Inflammatory macrophage (primary cell): ENCODE measurements at regions not wholly inside any gene's neighbourhood (a gene's known extent, or its start where the extent isn't known, plus 50 kb on each side); places are given as distances from the start of the nearest gene placed in this dataset.
A peak's percentile ranks its signal among the peaks of the same experiment; 100 is the strongest.

Experiments
- DNase-seq, 2 donors: peaks; one replicate each; pipeline ENCODE4 v3.0.0-alpha.2; 2020 to 2022

- DNase-seq: no peak
Observed at GRCh38 chr9:26371236-26371635, 521.4 kb downstream of the CAAP1 start.

- DNase-seq: no peak
Observed at GRCh38 chr9:26369093-26369492, 523.5 kb downstream of the CAAP1 start.

DNA sequence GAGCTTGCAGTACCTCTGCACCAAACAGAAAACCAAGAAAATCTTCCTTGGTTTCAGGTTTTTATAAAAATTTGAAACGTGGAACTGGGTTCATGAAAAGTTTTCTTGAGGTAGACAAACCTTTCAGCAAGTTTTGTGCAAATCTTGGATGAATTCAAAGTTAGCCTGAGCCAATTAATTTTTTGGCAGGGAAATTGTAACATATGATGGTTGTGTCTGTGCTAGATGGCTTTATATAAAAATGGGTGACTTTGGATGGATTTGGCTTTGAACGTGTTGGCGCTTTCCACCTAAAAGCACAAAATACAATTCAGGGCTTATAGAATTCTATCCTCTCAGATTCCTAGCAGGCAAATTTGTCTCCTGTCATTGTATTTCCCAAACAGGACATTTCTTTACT, 524.4 kb downstream of the CAAP1 start:
- DNase-seq: no peak

GRCh38 chr9:26361010-26361409, 531.6 kb downstream of the CAAP1 start:
- DNase-seq: no peak

DNA sequence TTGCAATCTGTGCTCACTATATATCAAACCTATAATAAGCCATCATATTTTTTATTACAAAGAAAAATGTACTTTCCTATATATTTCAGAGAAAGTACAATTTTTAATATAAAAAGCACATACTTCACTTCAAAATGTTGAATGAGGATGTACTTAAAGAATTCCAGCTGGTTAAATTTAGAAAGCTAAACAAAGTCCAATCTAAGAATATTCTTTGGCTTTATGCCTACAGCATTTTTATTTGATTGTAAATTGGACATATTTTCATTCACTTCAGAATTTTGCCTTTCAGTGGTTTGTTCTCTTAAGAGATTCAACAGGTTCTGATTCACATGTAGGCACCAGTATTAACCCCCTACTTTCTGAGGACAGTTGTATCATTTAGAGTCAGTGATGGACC, 533.8 kb downstream of the CAAP1 start:
- DNase-seq: no peak

- DNase-seq: no peak
Observed at GRCh38 chr9:26357803-26358344, 534.7 kb downstream of the CAAP1 start.

GRCh38 chr9:26356491-26356890, 536.1 kb downstream of the CAAP1 start:
- DNase-seq: no peak

GRCh38 chr9:26346942-26347477, 545.6 kb downstream of the CAAP1 start:
- no peak for DNase-seq

DNA sequence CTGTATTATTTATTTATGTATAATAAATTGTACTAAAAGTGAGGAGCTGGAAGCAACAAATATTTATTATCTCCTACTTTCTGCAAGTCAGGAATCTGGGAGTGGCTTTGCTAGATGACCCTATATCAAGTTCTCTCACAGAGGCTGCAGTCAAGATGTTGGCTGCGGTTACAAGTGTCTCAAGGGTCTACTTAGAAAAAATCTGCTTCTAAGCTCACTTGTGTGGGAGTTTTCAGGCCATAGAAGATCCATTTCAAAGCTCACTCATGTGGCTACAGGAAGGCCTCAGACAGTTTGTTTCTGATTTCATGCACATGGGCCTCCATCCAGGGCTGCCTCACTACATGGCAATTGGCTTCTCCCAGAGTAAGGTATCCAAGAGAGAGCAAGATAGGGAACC, 551.1 kb downstream of the CAAP1 start:
- DNase-seq: no peak

GRCh38 chr9:26339796-26340195, 552.8 kb downstream of the CAAP1 start:
- no peak for DNase-seq

DNA sequence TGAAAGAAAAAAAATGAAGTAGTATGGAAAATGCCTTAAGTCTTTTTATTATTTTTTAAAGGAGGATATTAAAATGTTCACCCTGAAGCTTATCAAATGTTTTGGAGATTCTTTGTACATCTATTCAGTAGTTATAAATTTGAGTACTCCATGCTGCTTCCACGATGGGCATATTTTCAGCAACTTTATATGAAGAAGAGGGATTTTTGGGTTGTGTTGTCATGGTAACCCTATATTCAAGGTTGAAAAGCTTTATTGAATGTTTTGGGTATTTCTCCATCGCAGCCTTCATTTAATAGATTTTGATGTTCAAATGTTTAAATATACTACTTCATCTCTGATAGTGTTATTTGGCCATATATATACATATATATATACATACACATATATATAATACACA, 557.5 kb downstream of the CAAP1 start:
- no peak for DNase-seq

GRCh38 chr9:26334706-26335105, 557.9 kb downstream of the CAAP1 start:
- DNase-seq: no peak

DNA sequence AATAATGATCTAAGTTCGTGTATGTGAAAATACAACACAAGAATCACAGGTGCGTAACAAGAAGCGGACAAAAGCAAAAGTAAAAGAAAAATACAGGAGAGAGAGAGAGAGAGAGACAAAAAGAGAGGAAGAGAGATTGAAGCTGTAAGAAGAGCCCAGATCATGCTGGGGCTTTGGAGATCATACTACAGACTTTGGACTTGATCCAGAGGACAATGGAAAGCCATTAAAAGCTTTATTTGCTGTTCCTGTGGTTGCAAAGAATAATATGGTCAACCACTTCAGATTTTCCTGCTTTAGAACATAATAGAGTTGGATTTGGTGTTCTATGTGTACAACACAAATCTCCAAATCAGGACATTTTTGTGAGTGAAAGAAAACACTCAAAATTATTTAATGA, 561.4 kb downstream of the CAAP1 start:
- DNase-seq: no peak

GRCh38 chr9:26329974-26330373, 562.6 kb downstream of the CAAP1 start:
- no peak for DNase-seq

GRCh38 chr9:26326563-26326962, 566.0 kb downstream of the CAAP1 start:
- peak; percentile 28 to 29 for DNase-seq

DNA sequence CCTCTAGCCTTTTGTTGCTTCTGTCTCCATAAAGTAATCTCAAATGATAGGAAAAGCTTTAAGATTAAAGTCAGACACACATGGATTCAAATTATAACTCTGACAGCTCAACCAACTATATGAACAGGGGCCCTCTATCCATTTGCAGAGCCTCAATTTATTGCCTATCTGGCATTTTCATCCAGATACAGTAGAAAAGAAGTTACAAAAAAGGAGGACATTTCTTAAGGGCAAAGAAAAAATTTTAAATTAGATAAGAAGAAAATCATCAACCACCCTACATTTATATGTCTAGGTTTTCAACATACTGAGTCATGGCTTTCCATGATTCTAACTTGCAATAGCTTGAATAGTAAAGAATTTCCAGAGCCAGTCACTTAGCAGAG, 567.2 kb downstream of the CAAP1 start:
- DNase-seq: no peak

GRCh38 chr9:26324786-26325443, 567.7 kb downstream of the CAAP1 start:
- DNase-seq: no peak

DNA sequence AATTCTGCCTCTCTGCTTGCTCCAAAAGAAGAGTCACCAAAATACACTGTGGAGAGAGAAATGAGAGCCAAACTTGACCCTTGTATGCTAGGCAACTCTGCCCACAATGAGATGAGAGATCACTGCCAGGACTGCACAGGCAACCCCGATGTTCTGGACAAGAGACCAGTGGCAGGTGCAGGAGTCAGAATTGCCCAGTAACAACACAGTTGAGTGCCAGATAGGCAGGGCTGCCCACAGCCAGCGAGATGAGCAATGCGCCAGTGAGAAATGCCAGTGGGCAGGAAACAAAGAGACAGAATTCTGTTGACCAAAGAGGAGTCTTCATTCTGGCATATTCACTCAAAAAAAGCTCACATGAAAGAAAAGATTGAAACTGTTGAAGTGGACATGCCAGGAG, 570.7 kb downstream of the CAAP1 start:
- no peak for DNase-seq

GRCh38 chr9:26319859-26320258, 572.7 kb downstream of the CAAP1 start:
- DNase-seq: no peak

GRCh38 chr9:26313108-26313507, 579.5 kb downstream of the CAAP1 start:
- DNase-seq: no peak

DNA sequence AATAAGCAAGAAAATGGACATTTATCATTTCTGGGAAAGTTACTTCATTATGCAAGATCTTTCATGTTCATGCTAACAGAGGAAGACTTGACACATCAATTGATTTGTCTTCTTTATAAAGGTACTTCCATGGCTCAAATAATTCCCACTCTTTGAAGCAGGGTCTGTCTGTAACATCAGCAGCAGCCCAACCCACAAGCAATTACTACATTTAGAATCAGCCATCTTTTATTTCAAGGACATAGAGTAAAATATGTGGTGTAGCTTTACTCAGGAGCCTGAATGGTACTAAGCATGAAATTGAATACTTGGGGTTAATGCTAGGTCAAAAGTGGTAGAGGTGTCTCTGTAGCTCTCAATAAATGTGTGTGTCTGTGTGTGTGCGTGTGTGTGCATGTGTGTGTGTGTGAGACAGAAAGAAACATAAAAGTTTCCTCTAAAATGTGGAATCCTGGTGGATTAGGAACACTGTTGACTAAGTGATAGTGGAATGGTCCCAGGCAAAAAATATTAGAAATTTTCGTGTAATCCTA, 581.1 kb downstream of the CAAP1 start:
- no peak for DNase-seq

DNA sequence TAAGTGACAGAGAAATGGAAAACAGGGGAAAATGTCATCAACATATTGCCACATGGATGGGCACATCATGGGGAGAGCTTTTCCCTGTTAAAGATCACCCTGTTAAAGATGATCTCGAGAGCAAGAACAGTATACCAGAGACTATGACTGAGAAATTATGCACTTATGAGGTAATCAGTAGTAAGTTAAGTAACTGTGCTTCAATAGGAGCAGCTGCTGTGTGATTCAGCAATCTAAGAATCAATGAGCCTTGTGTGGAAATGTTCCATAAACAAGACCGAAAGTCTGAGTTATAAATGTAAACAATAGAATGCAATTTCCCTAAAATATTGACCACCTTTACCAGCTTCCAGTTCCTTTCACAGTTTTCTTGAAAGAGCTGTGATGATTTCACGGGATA, 582.3 kb downstream of the CAAP1 start:
- DNase-seq: no peak

DNA sequence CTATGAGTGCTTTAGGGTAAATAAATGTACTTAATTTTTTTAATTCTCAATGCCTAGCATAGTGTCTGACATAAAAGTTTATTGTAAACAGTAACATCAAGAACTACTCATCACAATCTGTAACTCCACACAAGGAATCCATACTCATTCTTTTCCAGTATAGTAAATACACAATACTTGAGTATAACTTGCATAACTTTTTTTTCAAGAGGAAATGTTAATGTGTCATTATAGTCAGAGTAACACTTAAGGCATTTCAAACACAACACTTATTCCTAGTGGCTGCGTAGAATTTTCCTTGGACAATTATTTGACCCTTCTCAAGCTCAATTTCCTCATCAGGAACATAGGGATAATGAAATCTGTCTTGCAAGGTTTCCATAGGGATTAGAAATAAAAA, 584.3 kb downstream of the CAAP1 start:
- no peak for DNase-seq

DNA sequence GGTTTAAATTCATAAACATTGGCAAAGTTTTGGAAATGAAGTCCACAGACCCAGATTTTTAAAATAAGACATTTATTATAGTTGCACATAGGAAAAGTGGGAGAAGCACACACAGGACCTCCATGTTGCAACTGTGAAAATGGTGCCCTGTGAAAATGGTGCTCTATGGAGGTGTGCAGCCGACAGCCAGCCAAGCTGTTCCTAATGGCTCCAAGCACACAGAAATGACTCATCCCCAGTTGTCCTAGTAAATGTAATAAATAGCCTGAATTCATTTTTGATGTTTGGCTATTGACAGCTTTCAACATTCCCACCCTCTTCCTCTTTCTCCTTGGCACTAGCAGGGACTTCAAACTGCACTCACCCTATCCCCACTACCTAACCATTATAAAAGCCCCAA, 590.9 kb downstream of the CAAP1 start:
- DNase-seq: no peak

GRCh38 chr9:26301046-26301445, 591.6 kb downstream of the CAAP1 start:
- DNase-seq: no peak
